ENCODE measurements at regions not wholly inside any gene's neighbourhood (a gene's known extent, or its start where the extent isn't known, plus 50 kb on each side); places are given as distances from the start of the nearest gene placed in this dataset.

DNA sequence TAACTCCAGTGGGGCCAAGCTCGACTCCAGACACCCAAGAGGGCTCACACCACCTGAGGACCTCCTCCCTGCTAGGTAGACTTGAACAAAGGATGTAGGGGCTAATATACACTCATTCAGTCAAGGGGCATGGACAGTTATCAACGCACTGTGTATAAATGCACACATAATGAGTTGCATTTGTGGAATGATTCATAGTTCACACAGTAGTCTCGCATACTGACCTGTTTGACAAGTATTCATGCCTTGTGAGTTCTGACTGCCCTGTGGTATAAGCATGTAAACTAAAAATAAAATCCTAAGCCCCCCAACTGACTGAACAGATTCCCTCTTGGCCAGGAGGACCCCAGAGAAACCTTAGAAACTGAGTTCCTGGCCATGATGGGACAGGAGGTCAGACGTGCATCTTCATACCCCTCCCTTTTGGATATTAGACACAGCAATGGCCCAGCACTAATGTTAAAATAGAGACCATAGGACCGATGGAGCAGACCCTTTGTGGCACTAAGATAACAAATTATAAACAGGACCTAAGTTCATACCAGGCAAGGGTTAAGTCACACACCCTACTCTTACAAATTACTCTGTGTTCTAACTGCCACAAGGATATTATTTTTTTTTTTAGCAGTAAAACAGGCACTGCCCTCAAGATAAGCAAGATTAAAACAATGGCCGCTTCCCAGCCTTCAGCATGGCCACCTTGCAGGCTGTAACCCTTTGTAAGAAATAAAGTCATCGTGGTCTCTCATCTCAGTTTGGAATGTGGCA lies 124.4 kb downstream of the TTLL2 start:
- no peak overlapping the region for H3K27ac ChIP-seq

GRCh38 chr6:167450626-167451025 lies 125.7 kb downstream of the TTLL2 start:
- Histone ChIP-seq H3K36me3 (no peaks in the 10 kb centered on the region), H3K27ac (no peak overlapping the region), H3K27me3 (no peaks in the 10 kb centered on the region), H3K9me3 (no peaks in the 10 kb centered on the region), H3K9ac (no peak overlapping the region), H4K20me1 (no peaks in the 10 kb centered on the region), H3K4me1 (no peaks in the 10 kb centered on the region), H3K4me3 (no peak overlapping the region), H3K4me2 (no peak overlapping the region)
- no peak for TF ChIP-seq Cebpa-rat (IDR thresholded peaks at IDR 0.05)

More for the DNA sequence above, 124.4 kb downstream of the TTLL2 start:
- Histone ChIP-seq H3K36me3 (no peaks in the 10 kb centered on the region), H3K9me3 (no peaks in the 10 kb centered on the region), H4K20me1 (no peaks in the 10 kb centered on the region), H3K9ac (no peak overlapping the region), H3K4me1 (no peaks in the 10 kb centered on the region), H3K27me3 (no peaks in the 10 kb centered on the region), H3K4me3 (no peak overlapping the region), H3K4me2 (no peak overlapping the region)
- no peak for TF ChIP-seq Cebpa-rat (IDR thresholded peaks at IDR 0.05)

GRCh38 chr6:167452338-167453081 lies 127.6 kb downstream of the TTLL2 start:
- Histone ChIP-seq H3K4me1 (no peaks in the 10 kb centered on the region), H3K27me3 (no peaks in the 10 kb centered on the region), H3K36me3 (no peaks in the 10 kb centered on the region), H3K4me2 (no peak overlapping the region), H4K20me1 (no peaks in the 10 kb centered on the region), H3K27ac (no peak overlapping the region), H3K4me3 (no peak overlapping the region), H3K9me3 (no peaks in the 10 kb centered on the region), H3K9ac (no peak overlapping the region)
- TF ChIP-seq Cebpa-rat (IDR thresholded peaks at IDR 0.05) = no peak

GRCh38 chr6:167453082-167453446 lies 128.2 kb downstream of the TTLL2 start:
- Histone ChIP-seq H3K27ac (no peak overlapping the region), H3K4me1 (no peaks in the 10 kb centered on the region), H3K9ac (no peak overlapping the region), H4K20me1 (no peaks in the 10 kb centered on the region), H3K9me3 (no peaks in the 10 kb centered on the region), H3K4me3 (no peak overlapping the region), H3K36me3 (no peaks in the 10 kb centered on the region), H3K27me3 (no peaks in the 10 kb centered on the region), H3K4me2 (no peak overlapping the region)
- TF ChIP-seq Cebpa-rat (IDR thresholded peaks at IDR 0.05) = no peak

DNA sequence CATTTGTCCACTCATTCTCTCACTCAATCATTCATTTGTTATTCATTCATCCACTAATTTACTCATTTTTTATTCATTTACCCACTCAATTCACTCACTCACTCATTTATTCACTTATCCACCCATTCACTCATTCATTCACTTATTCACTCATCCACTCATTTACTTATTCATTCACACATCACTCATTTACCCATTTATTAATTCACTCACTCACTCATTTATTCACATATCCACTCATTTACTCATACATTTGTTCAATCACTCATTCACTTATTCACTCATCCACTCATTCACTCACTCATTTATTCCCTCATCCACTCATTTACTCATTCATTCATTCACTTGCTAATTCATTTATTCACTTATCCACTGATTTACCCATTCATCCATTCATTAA lies 129.1 kb downstream of the TTLL2 start:
- H3K9ac ChIP-seq = no peak overlapping the region

DNA sequence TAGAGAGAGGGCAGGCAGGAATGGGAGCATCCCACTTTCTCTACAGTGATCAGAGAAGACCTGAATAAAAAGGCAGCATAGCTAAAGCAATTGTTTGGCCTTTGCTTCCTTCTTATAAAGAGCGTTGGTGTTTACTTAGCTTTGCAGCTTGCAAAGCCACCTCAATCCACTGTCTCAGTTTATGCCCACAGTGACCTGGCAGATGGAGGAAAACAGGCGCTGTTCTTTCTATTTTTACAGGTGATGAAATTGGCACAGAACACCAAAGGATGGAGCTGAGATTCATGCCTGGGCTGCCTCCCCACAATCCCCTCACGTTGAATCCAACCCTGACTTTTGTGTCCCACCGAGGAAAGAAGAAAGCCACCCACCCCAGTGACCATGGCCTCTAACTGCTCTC lies 130.5 kb downstream of the TTLL2 start:
- no peak overlapping the region for H3K4me2 ChIP-seq
- TF ChIP-seq Cebpa-rat (IDR thresholded peaks at IDR 0.05) = no peak
- H3K36me3 ChIP-seq = no peaks in the 10 kb centered on the region
- H3K9me3 ChIP-seq = no peaks in the 10 kb centered on the region
- no peaks in the 10 kb centered on the region for H4K20me1 ChIP-seq
- no peaks in the 10 kb centered on the region for H3K4me1 ChIP-seq
- H3K4me3 ChIP-seq = no peak overlapping the region
- no peak overlapping the region for H3K9ac ChIP-seq
- H3K27me3 ChIP-seq = no peaks in the 10 kb centered on the region
- H3K27ac ChIP-seq = no peak overlapping the region

More for the DNA sequence above, 129.1 kb downstream of the TTLL2 start:
- Histone ChIP-seq H3K27me3 (no peaks in the 10 kb centered on the region), H3K4me2 (no peak overlapping the region), H4K20me1 (no peaks in the 10 kb centered on the region), H3K36me3 (no peaks in the 10 kb centered on the region), H3K27ac (no peak overlapping the region), H3K9me3 (no peaks in the 10 kb centered on the region), H3K4me1 (no peaks in the 10 kb centered on the region), H3K4me3 (no peak overlapping the region)
- TF ChIP-seq Cebpa-rat (IDR thresholded peaks at IDR 0.05) = no peak

GRCh38 chr6:167462514-167463312 lies 137.8 kb downstream of the TTLL2 start:
- no peak overlapping the region for H3K4me2 ChIP-seq
- H3K36me3 ChIP-seq = no peaks in the 10 kb centered on the region
- no peaks in the 10 kb centered on the region for H3K4me1 ChIP-seq
- no peak overlapping the region for H3K27ac ChIP-seq
- no peaks in the 10 kb centered on the region for H3K9me3 ChIP-seq
- no peak for TF ChIP-seq Cebpa-rat (IDR thresholded peaks at IDR 0.05)
- H4K20me1 ChIP-seq = no peaks in the 10 kb centered on the region
- H3K27me3 ChIP-seq = no peaks in the 10 kb centered on the region
- no peak overlapping the region for H3K9ac ChIP-seq
- H3K4me3 ChIP-seq = no peak overlapping the region

- H3K4me1 ChIP-seq = peaks cover 11% of the 10 kb centered on the region
- H3K4me3 ChIP-seq = no peak overlapping the region
- H4K20me1 ChIP-seq = no peaks in the 10 kb centered on the region
- H3K9me3 ChIP-seq = no peaks in the 10 kb centered on the region
- H3K27ac ChIP-seq = no peak overlapping the region
- no peaks in the 10 kb centered on the region for H3K36me3 ChIP-seq
- no peak for TF ChIP-seq Cebpa-rat (IDR thresholded peaks at IDR 0.05)
- H3K9ac ChIP-seq = no peak overlapping the region
- H3K4me2 ChIP-seq = no peak overlapping the region
- H3K27me3 ChIP-seq = no peaks in the 10 kb centered on the region
Measured at GRCh38 chr6:167464177-167464576, 139.3 kb downstream of the TTLL2 start.

- no peak overlapping the region for H3K4me3 ChIP-seq
- H3K9ac ChIP-seq = no peak overlapping the region
- H4K20me1 ChIP-seq = no peaks in the 10 kb centered on the region
- no peaks in the 10 kb centered on the region for H3K36me3 ChIP-seq
- H3K27me3 ChIP-seq = no peaks in the 10 kb centered on the region
- peaks cover 24% of the 10 kb centered on the region for H3K4me1 ChIP-seq
- no peaks in the 10 kb centered on the region for H3K9me3 ChIP-seq
- no peak for TF ChIP-seq Cebpa-rat (IDR thresholded peaks at IDR 0.05)
- H3K4me2 ChIP-seq = no peak overlapping the region
- H3K27ac ChIP-seq = no peak overlapping the region
Measured at GRCh38 chr6:167465482-167465881, 140.6 kb downstream of the TTLL2 start.

DNA sequence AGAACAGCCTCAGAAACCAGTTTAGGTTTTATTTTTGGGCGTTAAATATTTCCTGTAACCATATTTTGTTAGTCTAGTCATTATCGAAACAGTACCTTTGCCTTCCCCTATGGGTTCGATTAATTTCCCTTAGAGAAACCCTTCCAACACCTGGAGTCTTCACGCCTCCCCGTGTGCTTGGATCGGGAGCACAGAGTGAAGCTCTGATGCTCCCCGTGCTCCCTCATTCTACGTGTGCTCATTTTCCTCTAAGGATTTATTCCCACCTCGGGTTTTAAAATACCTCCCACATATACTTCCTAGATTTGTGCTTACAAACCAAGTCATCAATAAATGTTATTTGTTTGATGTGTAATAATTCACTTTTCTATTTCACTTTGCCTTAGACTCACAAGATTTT lies 142.4 kb downstream of the TTLL2 start:
- Histone ChIP-seq H3K4me1 (peaks cover 29% of the 10 kb centered on the region), H3K9ac (no peak overlapping the region), H3K4me2 (no peak overlapping the region), H4K20me1 (no peaks in the 10 kb centered on the region), H3K27ac (no peak overlapping the region), H3K36me3 (no peaks in the 10 kb centered on the region), H3K9me3 (no peaks in the 10 kb centered on the region), H3K4me3 (no peak overlapping the region), H3K27me3 (no peaks in the 10 kb centered on the region)
- no peak for TF ChIP-seq Cebpa-rat (IDR thresholded peaks at IDR 0.05)

Data from BLaER1 (cell line).